GM12878 (cell line): ENCODE measurements at regions not wholly inside any gene's neighbourhood (a gene's known extent, or its start where the extent isn't known, plus 50 kb on each side); places are given as distances from the start of the nearest gene placed in this dataset.

Experiments used
- CBFB ChIP-seq: IDR thresholded peaks from 2 replicates; pipeline ENCODE4 v1.6.1; 2016; ENCODE audit warnings: antibody characterized with exemption, low read depth
- CTCF ChIP-seq, 3 experiments: IDR thresholded peaks in 2 of 3; conservative IDR thresholded peaks in 1 of 3; 2 replicates each; pipeline ENCODE4 v1.5.1; 2011; ENCODE audit warnings: low read depth in 3 of 3, low read length in 3 of 3, mild to moderate bottlenecking in 3 of 3, control low read depth in 2 of 3, moderate library complexity in 2 of 3, inconsistent platforms in 1 of 3, mixed read lengths in 1 of 3; ENCODE audit not compliant: control insufficient read depth in 2 of 3, insufficient read depth in 1 of 3; ENCODE audit errors: extremely low read depth in 1 of 3
- ESRRA ChIP-seq: IDR thresholded peaks from 2 replicates; pipeline ENCODE4 v1.6.1; 2012; ENCODE audit warnings: mild to moderate bottlenecking, low read length, improper control_type of control experiment
- FOS ChIP-seq: IDR thresholded peaks from 3 replicates; pipeline ENCODE4 v1.6.1; 2011; ENCODE audit warnings: borderline replicate concordance; ENCODE audit not compliant: insufficient read length; ENCODE audit errors: extremely low read depth
- NRF1 ChIP-seq: conservative IDR thresholded peaks from 2 replicates; pipeline ENCODE4 v1.6.1; 2011; ENCODE audit warnings: mild to moderate bottlenecking, low read depth, low read length, improper control_type of control experiment
- SIN3A ChIP-seq: IDR thresholded peaks from 2 replicates; pipeline ENCODE4 v1.6.1; 2012; ENCODE audit warnings: low read depth, low read length, improper control_type of control experiment
- SMAD5 ChIP-seq: IDR thresholded peaks from 2 replicates; pipeline ENCODE4 v1.6.1; 2016; ENCODE audit warnings: antibody characterized with exemption, low read depth
- USF2 ChIP-seq: IDR thresholded peaks from 2 replicates; pipeline ENCODE4 v1.6.1; 2011; ENCODE audit warnings: low read depth, low read length, improper control_type of control experiment, borderline replicate concordance
- ZBTB33 ChIP-seq: fragments of 450-650 bp; IDR thresholded peaks from 2 replicates; pipeline ENCODE4 v1.6.1; 2017; ENCODE audit warnings: mild to moderate bottlenecking
- ZNF24 ChIP-seq: fragments of 450-650 bp; IDR thresholded peaks from 2 replicates; pipeline ENCODE4 v1.6.1; 2017; ENCODE audit warnings: antibody characterized with exemption, mild to moderate bottlenecking

- TF ChIP-seq CBFB (no peak), CTCF (IDR thresholded peaks at IDR 0.05 in 2 of 3, conservative IDR thresholded peaks at IDR 0.05 in 1 of 3; ENCODE audit: control insufficient read depth in 2 of 3, extremely low read depth in 1 of 3, insufficient read depth in 1 of 3, low read depth in 3 of 3, low read length in 3 of 3) (no peak), ESRRA (no peak), NRF1 (no peak), FOS (no peak), SIN3A (no peak), ZNF24 (no peak), SMAD5 (no peak), USF2 (no peak), ZBTB33 (no peak)
Measured at GRCh38 chr3:154885418-154885817, 194.7 kb upstream of the MME start.
